Mucosa of rectum (tissue), 2 donors: ENCODE measurements at regions not wholly inside any gene's neighbourhood (a gene's known extent, or its start where the extent isn't known, plus 50 kb on each side); places are given as distances from the start of the nearest gene placed in this dataset.

ENCODE experiments used
- H3K27ac ChIP-seq, 2 donors: one replicate each; pipeline ENCODE4 v1.7.0; 2013; ENCODE audit warnings: inconsistent platforms in 2 of 2, low read depth in 2 of 2, low read length in 2 of 2
- H3K27me3 ChIP-seq, 2 donors: one replicate each; pipeline ENCODE4 v1.7.0; 2013; ENCODE audit warnings: low read length in 2 of 2; ENCODE audit not compliant: control insufficient read depth in 2 of 2, insufficient read depth in 2 of 2
- H3K36me3 ChIP-seq, 2 donors: one replicate each; pipeline ENCODE4 v1.7.0; 2013; ENCODE audit warnings: low read length in 2 of 2; ENCODE audit not compliant: control insufficient read depth in 2 of 2, insufficient read depth in 2 of 2
- H3K4me1 ChIP-seq, 2 donors: one replicate each; pipeline ENCODE4 v1.7.0; 2013; ENCODE audit warnings: low read length in 2 of 2, mild to moderate bottlenecking in 1 of 2; ENCODE audit not compliant: control insufficient read depth in 2 of 2, insufficient read depth in 2 of 2
- H3K4me3 ChIP-seq, 2 donors: one replicate each; pipeline ENCODE4 v1.7.0; 2013; ENCODE audit warnings: low read length in 2 of 2
- H3K9ac ChIP-seq, 2 donors: one replicate each; pipeline ENCODE4 v1.7.0; 2013; ENCODE audit warnings: low read length in 2 of 2, low read depth in 1 of 2, mild to moderate bottlenecking in 1 of 2
- H3K9me3 ChIP-seq, 2 donors: one replicate each; pipeline ENCODE4 v1.7.0; 2013; ENCODE audit warnings: low read length in 2 of 2; ENCODE audit not compliant: control insufficient read depth in 2 of 2
- donor health status: healthy.
- donor health status: Normal muscosa, but diverticular disease.

DNA sequence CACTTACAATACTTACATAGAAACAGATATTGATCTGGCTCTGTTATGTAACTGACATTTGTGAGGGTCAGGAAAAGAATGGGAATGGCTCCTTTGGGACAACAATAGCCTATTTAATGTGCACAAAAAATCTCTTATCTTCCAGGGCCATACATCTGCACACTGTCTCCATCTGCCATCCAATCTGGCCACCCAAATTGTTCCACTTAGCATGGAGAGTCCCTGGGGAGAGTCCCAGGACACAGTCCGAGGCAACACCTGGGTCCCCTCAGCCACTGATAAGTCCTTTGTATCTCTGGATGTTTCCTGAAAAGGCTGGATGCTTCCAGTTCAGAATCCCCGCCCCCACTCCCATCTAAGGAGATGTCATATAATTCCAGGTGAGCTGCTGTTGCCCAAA lies 274.2 kb upstream of the NCKAP5 start:
- H3K27ac ChIP-seq, result no peak overlapping the region
- H3K4me1 ChIP-seq, result no peaks in the 10 kb centered on the region

DNA sequence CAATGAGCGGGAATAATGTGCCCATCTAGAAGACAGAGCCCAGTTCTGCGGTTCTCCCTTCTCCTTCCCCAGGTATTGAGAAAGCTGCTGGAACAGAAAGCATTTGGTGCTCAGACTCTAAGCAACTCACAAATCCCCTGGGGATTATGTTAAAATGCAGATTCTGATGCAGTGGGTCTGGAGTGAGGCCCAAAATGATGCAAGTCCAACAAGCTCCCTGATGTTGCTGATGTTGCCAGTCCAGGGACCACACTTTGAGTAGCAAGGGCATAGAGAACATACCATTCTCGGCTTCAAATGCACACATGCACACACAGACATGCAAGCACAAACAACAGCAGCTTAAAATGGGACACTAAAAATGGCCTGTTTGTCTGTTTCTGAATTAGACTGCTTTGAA lies 274.8 kb upstream of the NCKAP5 start:
- Histone ChIP-seq H3K9me3 (no peaks in the 10 kb centered on the region), H3K36me3 (no peaks in the 10 kb centered on the region), H3K27ac (no peak overlapping the region), H3K9ac (no peak overlapping the region), H3K27me3 (peaks cover 0 to 7% of the 10 kb centered on the region in 2 donors), H3K4me3 (no peak overlapping the region), H3K4me1 (no peaks in the 10 kb centered on the region)

More for the DNA sequence above, 274.2 kb upstream of the NCKAP5 start:
- Histone ChIP-seq H3K36me3 (no peaks in the 10 kb centered on the region), H3K9ac (no peak overlapping the region), H3K4me3 (no peak overlapping the region), H3K9me3 (no peaks in the 10 kb centered on the region), H3K27me3 (peaks cover 0 to 7% of the 10 kb centered on the region in 2 donors)

DNA sequence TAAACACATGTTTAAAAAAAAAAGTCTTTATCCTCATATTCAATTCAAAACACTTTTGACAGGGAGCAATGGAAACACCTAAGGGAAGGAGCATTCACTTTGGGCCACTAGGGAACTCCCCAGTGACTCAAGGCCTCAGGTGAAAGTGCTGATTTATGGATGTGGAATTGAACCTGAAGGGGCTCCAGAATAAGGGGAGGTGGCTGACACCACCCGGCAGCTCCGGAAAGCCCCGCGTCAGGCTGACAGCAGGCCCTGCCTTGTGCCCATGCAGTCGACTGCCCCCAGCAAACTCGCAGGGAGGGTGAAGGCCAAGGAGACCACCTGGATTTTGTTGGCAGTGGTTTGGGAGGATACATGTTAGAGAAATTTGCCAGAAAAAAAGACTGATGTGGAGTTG lies 275.3 kb upstream of the NCKAP5 start:
- Histone ChIP-seq H3K36me3 (no peaks in the 10 kb centered on the region), H3K27ac (no peak overlapping the region), H3K4me1 (no peaks in the 10 kb centered on the region), H3K4me3 (no peak overlapping the region), H3K9me3 (no peaks in the 10 kb centered on the region), H3K9ac (no peak overlapping the region), H3K27me3 (peaks cover 0 to 7% of the 10 kb centered on the region in 2 donors)

DNA sequence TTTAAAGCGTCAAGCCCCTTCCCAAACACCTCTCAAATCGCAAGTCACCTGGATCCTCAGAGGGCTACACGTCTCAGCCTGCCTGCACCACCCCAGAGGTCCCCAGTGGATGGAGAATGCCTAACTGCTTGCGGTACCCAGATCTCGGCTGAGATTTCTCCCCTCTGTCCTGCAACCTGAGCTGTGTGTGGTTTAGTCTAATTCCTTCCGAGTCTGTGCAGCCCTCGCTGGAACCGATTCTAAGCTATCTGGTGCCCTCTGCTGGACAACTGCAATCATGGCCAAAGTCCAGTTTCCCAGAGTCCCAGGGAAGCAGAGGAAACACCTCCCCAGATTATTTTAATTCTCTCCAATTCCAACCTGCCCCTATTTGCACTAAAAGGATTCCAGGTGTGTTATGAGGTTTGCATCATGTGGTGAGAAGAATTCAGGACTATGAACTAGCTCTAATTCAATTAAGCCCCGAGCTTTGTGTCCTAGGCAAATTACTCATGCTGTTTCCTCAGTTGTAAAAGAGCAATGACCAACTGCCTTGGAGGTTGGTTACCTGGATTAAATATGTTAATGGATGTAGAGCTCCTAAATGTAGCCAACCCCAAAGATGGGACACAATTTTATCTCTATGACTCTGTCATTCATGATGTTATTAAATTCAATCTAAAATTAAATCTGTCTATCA lies 276.1 kb upstream of the NCKAP5 start:
- Histone ChIP-seq H3K4me3 (no peak overlapping the region), H3K4me1 (no peaks in the 10 kb centered on the region), H3K36me3 (no peaks in the 10 kb centered on the region), H3K9me3 (no peaks in the 10 kb centered on the region), H3K9ac (no peak overlapping the region), H3K27ac (no peak overlapping the region), H3K27me3 (peaks cover 0 to 7% of the 10 kb centered on the region in 2 donors)

DNA sequence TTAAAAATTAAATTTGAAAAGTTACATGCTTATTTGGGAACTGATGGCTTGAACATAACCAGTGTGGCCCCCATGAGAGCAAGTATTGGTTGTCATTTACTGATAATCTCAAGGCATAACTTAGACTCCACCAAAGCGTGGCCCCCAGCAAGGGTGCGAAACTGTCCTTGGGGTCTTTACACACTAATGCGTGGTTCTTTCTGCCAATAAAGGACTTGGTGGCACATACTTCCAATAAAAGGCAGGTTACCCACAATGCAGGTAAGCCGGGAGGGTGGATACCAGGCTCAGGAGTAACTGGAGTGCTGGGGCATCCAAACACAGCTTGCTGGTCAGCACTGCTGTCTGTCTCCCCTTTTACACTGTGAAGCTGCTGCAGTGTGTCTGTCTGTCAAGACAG lies 278.2 kb upstream of the NCKAP5 start:
- H3K4me3 ChIP-seq, result no peak overlapping the region
- H3K4me1 ChIP-seq, result no peaks in the 10 kb centered on the region
- peaks cover 0 to 7% of the 10 kb centered on the region in 2 donors for H3K27me3 ChIP-seq
- H3K9ac ChIP-seq, result no peak overlapping the region
- no peaks in the 10 kb centered on the region for H3K9me3 ChIP-seq
- H3K27ac ChIP-seq, result no peak overlapping the region
- H3K36me3 ChIP-seq, result no peaks in the 10 kb centered on the region

DNA sequence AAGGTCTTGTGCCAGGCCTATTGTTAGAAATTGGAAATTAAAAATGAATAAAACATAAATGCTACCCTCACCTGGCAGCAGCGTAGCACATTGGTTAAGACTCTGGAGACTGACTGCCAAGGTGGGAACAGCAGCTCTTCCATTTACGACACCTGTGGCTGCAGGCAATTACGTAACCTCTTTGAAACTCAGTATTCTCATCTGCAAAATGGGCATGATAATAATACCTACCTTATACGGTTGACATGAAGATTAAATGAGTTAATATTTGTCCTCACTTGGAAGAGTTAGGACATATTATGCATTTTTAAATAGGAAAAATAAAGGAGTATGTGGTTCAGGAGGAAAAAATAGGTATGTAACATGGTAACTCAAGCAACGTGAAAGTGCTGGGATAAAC lies 279.3 kb upstream of the NCKAP5 start:
- peaks cover 0 to 7% of the 10 kb centered on the region in 2 donors for H3K27me3 ChIP-seq

DNA sequence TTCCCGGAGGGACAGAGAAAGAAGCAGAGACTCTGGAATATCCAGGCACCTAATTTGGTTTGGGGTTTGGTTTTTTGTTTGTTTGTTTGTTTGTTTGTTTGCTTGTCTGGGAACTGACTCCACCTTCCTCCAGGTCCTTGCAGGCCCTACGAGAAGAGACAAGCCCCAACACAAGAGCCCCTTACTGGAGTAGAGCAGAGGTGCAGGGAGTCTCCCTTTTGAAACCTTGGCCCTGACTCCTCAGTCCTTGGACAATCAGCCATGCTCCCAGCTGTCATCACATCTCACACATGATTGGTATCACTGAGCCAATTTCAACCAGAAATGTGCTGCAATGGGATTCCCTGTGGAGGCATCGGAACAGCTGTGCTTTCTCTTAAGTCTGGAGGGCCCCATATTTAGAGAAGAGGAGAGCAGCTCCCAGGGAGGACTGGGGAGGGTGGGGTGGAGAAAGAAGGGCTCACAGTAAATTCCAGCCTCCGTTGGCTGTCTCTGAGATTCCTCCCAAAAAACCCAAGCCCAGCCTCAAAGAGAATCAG lies 279.9 kb upstream of the NCKAP5 start:
- Histone ChIP-seq H3K27ac (no peak overlapping the region), H3K27me3 (peaks cover 0 to 7% of the 10 kb centered on the region in 2 donors), H3K9ac (no peak overlapping the region), H3K9me3 (no peaks in the 10 kb centered on the region), H3K4me1 (no peaks in the 10 kb centered on the region), H3K4me3 (no peak overlapping the region), H3K36me3 (no peaks in the 10 kb centered on the region)

More for the DNA sequence above, 279.3 kb upstream of the NCKAP5 start:
- Histone ChIP-seq H3K27ac (no peak overlapping the region), H3K4me3 (no peak overlapping the region), H3K9me3 (no peaks in the 10 kb centered on the region), H3K4me1 (no peaks in the 10 kb centered on the region), H3K9ac (no peak overlapping the region), H3K36me3 (no peaks in the 10 kb centered on the region)

DNA sequence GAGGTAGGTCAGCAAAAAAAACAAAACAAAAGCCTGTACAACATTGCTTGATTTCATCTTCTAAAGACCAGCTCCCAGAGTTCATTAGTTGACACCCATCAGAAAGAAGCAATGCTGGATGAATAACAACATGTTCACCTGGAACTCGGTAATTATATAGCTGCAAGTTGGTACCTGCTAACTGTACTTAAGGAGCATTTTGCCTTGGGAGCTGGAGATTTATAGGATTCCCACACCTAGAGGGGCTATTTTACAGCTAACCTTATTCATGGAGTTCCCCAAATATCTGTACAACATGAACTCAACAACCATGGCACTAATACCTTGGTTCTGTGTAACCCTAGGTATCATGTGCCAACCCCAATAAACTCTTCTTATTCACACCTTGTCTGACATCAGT lies 281.1 kb upstream of the NCKAP5 start:
- Histone ChIP-seq H3K27ac (no peak overlapping the region), H3K36me3 (no peaks in the 10 kb centered on the region), H3K9me3 (no peaks in the 10 kb centered on the region), H3K9ac (no peak overlapping the region), H3K4me3 (no peak overlapping the region), H3K4me1 (no peaks in the 10 kb centered on the region), H3K27me3 (peaks cover 0 to 7% of the 10 kb centered on the region in 2 donors)

DNA sequence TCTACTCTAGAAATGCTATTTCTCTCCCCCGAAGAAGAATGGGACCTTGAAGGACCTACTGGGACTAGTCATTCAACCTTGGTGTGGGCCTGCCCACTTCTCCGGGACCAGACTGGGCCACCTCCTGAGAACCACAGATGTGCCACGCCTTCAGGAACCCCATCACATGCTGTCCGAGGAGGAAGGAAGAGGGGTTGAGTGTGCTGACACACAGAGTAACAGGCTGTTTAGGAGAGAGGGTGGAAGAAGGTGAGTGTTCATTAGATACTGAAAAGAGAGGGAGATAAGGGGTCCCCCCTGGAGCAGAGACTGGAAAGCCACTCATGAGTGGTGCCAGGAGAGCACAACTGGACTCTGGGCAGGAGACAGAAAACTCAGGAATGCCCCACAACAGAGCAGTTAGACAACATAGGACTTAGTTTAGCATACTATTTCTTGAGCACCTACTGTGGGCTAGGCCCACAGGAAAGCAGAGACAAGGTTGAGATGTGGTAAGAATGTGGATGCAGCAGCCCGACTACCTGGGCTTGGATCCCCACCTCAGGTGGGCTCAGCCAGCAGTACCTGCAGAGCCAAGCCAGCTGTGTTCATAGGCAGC lies 286.4 kb upstream of the NCKAP5 start:
- Histone ChIP-seq H3K4me3 (no peak overlapping the region), H3K9me3 (no peaks in the 10 kb centered on the region), H3K36me3 (no peaks in the 10 kb centered on the region), H3K4me1 (no peaks in the 10 kb centered on the region), H3K27me3 (no peaks in the 10 kb centered on the region), H3K9ac (no peak overlapping the region), H3K27ac (no peak overlapping the region)

DNA sequence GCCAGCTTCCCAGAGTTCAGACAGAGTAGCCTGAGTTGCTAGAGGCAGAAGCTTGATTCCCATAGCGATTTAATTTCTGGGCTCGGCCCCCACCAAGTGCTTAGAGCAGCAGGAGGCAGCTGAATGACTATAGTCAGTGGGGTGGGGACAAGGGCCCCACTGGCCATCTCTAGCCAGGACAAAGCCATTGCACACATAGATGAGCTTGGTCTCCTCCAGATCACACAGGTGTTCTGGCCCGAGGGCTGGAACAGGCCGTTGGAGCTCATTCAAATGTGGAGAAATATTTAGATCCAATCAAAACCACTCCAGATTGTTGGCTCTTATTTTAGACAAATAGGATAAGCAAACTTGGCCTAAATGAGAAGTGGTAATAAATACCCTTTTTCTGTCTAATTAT lies 287.3 kb upstream of the NCKAP5 start:
- H3K9ac ChIP-seq, result no peak overlapping the region
- H3K36me3 ChIP-seq, result no peaks in the 10 kb centered on the region
- no peak overlapping the region for H3K27ac ChIP-seq
- no peak overlapping the region for H3K4me3 ChIP-seq
- no peaks in the 10 kb centered on the region for H3K9me3 ChIP-seq
- no peaks in the 10 kb centered on the region for H3K27me3 ChIP-seq
- H3K4me1 ChIP-seq, result no peaks in the 10 kb centered on the region
